ENCODE measurements at regions not wholly inside any gene's neighbourhood (a gene's known extent, or its start where the extent isn't known, plus 50 kb on each side); places are given as distances from the start of the nearest gene placed in this dataset.

- ATAC-seq (no peak), DNase-seq (ENCODE audit: low read depth in 1 of 2, low spot score in 1 of 2) (no peak), FAIRE-seq (no peak)
- no peaks in the 10 kb centered on the region for H3K9me3 ChIP-seq
- no peak overlapping the region for H3K4me3 ChIP-seq
- POLR2A ChIA-PET, result no interaction called here
- TF ChIP-seq CBX8 (IDR thresholded peaks at IDR 0.05), result no peak
- no peak for TF ChIP-seq USF2 (IDR thresholded peaks at IDR 0.05)
- TF ChIP-seq TP53 (CRISPR knock-in tag; IDR thresholded peaks at IDR 0.05), result no peak
- no peak for TF ChIP-seq NPAS2 (CRISPR knock-in tag; IDR thresholded peaks at IDR 0.05; ENCODE audit: borderline replicate concordance)
- TF ChIP-seq NR3C1 (IDR thresholded peaks at IDR 0.05), result no peak
- TF ChIP-seq KDM1A (IDR thresholded peaks at IDR 0.05; ENCODE audit: low read depth), result no peak
- no peak for TF ChIP-seq ZSCAN20 (CRISPR knock-in tag; IDR thresholded peaks at IDR 0.05)
- no peak for TF ChIP-seq ZC3H11A (IDR thresholded peaks at IDR 0.05)
- no peak overlapping the region for H3K4me2 ChIP-seq
- WGBS (ENCODE audit: missing lambda C conversion rate), result 6% methylated on average over 4 of the region's 4 CpGs
- no peak overlapping the region for H3K27ac ChIP-seq
- no peaks in the 10 kb centered on the region for H3K4me1 ChIP-seq
- CTCF ChIA-PET, result no interaction called here
Observed at GRCh38 chr7:124255041-124255655, 222.3 kb upstream of the TMEM229A start.

GRCh38 chr7:124254396-124254795 is 221.5 kb upstream of the TMEM229A start:
- CTCF ChIA-PET, result no interaction called here
- DNase-seq (ENCODE audit: low read depth in 1 of 2, low spot score in 1 of 2) (no peak), ATAC-seq (no peak), FAIRE-seq (no peak)
- H3K4me3 ChIP-seq, result no peak overlapping the region
- H3K4me2 ChIP-seq, result no peak overlapping the region
- no peak for TF ChIP-seq ZFP36 (IDR thresholded peaks at IDR 0.05; ENCODE audit: borderline replicate concordance, partially characterized antibody)
- no peak for TF ChIP-seq NFE2L2 (conservative IDR thresholded peaks at IDR 0.05; ENCODE audit: low read length)
- POLR2A ChIA-PET, result no interaction called here
- no peaks in the 10 kb centered on the region for H3K4me1 ChIP-seq
- no peak overlapping the region for H3K27ac ChIP-seq
- H3K9me3 ChIP-seq, result no peaks in the 10 kb centered on the region

GRCh38 chr7:124251636-124252035 is 218.8 kb upstream of the TMEM229A start:
- no peak for TF ChIP-seq HOXB5 (CRISPR knock-in tag; IDR thresholded peaks at IDR 0.05)
- TF ChIP-seq MAFK (IDR thresholded peaks at IDR 0.05; ENCODE audit: partially characterized antibody), result no peak
- no peak for TF ChIP-seq GATA3 (IDR thresholded peaks at IDR 0.05; ENCODE audit: borderline replicate concordance)
- no peak for TF ChIP-seq FOSB (CRISPR knock-in tag; IDR thresholded peaks at IDR 0.05)
- TF ChIP-seq CHD4 (IDR thresholded peaks at IDR 0.05; ENCODE audit: borderline replicate concordance), result no peak
- no peak for TF ChIP-seq FOXS1 (CRISPR knock-in tag; IDR thresholded peaks at IDR 0.05)
- TF ChIP-seq ZC3H11A (IDR thresholded peaks at IDR 0.05), result no peak
- TF ChIP-seq E2F6 (IDR thresholded peaks at IDR 0.05; ENCODE audit: borderline replicate concordance, low read depth), result no peak
- H3K27ac ChIP-seq, result no peak overlapping the region
- ATAC-seq (no peak), FAIRE-seq (no peak), DNase-seq (ENCODE audit: low read depth in 1 of 2, low spot score in 1 of 2) (no peak)
- no peak overlapping the region for H3K4me2 ChIP-seq
- no peaks in the 10 kb centered on the region for H3K4me1 ChIP-seq
- CTCF ChIA-PET, result no interaction called here
- no peaks in the 10 kb centered on the region for H3K9me3 ChIP-seq
- POLR2A ChIA-PET, result no interaction called here
- H3K4me3 ChIP-seq, result no peak overlapping the region

GRCh38 chr7:124250297-124251034 is 217.6 kb upstream of the TMEM229A start:
- DNase-seq (ENCODE audit: low read depth in 1 of 2, low spot score in 1 of 2) (no peak), ATAC-seq (no peak), FAIRE-seq (no peak)
- H3K4me1 ChIP-seq, result no peaks in the 10 kb centered on the region
- 25% methylated on average over 5 of the region's 5 CpGs for WGBS (ENCODE audit: missing lambda C conversion rate)
- H3K27ac ChIP-seq, result no peak overlapping the region
- H3K9me3 ChIP-seq, result no peaks in the 10 kb centered on the region
- ChIA-PET POLR2A (interaction anchor here (0.6 kb wide), 1 partner anchor 450 kb away, joined by 4 read pairs; no protein-coding TSS in a partner anchor), CTCF (no interaction called here)
- no peak overlapping the region for H3K4me2 ChIP-seq
- no peak overlapping the region for H3K4me3 ChIP-seq
- TF ChIP-seq EHMT2 (IDR thresholded peaks at IDR 0.05; ENCODE audit: low read depth), result no peak
- TF ChIP-seq GATA3 (IDR thresholded peaks at IDR 0.05; ENCODE audit: borderline replicate concordance), result no peak
- TF ChIP-seq RAD21 (conservative IDR thresholded peaks at IDR 0.05 in 1 of 2, IDR thresholded peaks at IDR 0.05 in 1 of 2), result no peak

Data from A549 (cell line).